Activated T-cell treated with anti-CD3 and anti-CD28 coated beads, Interleukin-2, amount 50 U/mL, for 24 hours (primary cell): ENCODE measurements at regions not wholly inside any gene's neighbourhood (a gene's known extent, or its start where the extent isn't known, plus 50 kb on each side); places are given as distances from the start of the nearest gene placed in this dataset.

Source experiments
- DNase-seq: peaks from one replicate; pipeline ENCODE4 v3.0.0-alpha.2; 2020
- H3K27ac Mint-ChIP-seq: 2 replicates; pipeline ENCODE4 v1.8.0; 2020; ENCODE audit warnings: mild to moderate bottlenecking, mixed read lengths
- H3K27me3 Mint-ChIP-seq: 2 replicates; pipeline ENCODE4 v1.8.0; 2020; ENCODE audit warnings: mixed read lengths
- H3K36me3 Mint-ChIP-seq: 2 replicates; pipeline ENCODE4 v1.8.0; 2020; ENCODE audit warnings: low read depth, mixed read lengths
- H3K4me1 Mint-ChIP-seq: 2 replicates; pipeline ENCODE4 v1.8.0; 2020; ENCODE audit warnings: low read depth, mixed read lengths
- H3K4me3 Mint-ChIP-seq: 2 replicates; pipeline ENCODE4 v1.8.0; 2020; ENCODE audit warnings: mild to moderate bottlenecking, moderate library complexity, mixed read lengths
- H3K9me3 Mint-ChIP-seq: 2 replicates; pipeline ENCODE4 v1.8.0; 2020; ENCODE audit warnings: mixed read lengths

- Mint-ChIP-seq H3K27me3 (no peaks in the 10 kb centered on the region), H3K9me3 (peaks cover 3% of the 10 kb centered on the region), H3K4me3 (no peak overlapping the region), H3K27ac (no peak overlapping the region), H3K36me3 (no peaks in the 10 kb centered on the region), H3K4me1 (no peaks in the 10 kb centered on the region)
- no peak for DNase-seq
Measured at GRCh38 chr6:56310241-56310640, 62.9 kb upstream of the COL21A1 start.

GRCh38 chr6:56299916-56300315 is 52.5 kb upstream of the COL21A1 start:
- no peak for DNase-seq
- Mint-ChIP-seq H3K9me3 (no peaks in the 10 kb centered on the region), H3K36me3 (no peaks in the 10 kb centered on the region), H3K4me3 (no peak overlapping the region), H3K27me3 (no peaks in the 10 kb centered on the region), H3K27ac (no peak overlapping the region), H3K4me1 (no peaks in the 10 kb centered on the region)

GRCh38 chr6:56297022-56297989 is 49.9 kb upstream of the COL21A1 start:
- Mint-ChIP-seq H3K36me3 (no peaks in the 10 kb centered on the region), H3K27ac (no peak overlapping the region), H3K9me3 (no peaks in the 10 kb centered on the region), H3K4me3 (no peak overlapping the region), H3K4me1 (no peaks in the 10 kb centered on the region), H3K27me3 (no peaks in the 10 kb centered on the region)
- no peak for DNase-seq
